ENCODE measurements at regions not wholly inside any gene's neighbourhood (a gene's known extent, or its start where the extent isn't known, plus 50 kb on each side); places are given as distances from the start of the nearest gene placed in this dataset.

DNA sequence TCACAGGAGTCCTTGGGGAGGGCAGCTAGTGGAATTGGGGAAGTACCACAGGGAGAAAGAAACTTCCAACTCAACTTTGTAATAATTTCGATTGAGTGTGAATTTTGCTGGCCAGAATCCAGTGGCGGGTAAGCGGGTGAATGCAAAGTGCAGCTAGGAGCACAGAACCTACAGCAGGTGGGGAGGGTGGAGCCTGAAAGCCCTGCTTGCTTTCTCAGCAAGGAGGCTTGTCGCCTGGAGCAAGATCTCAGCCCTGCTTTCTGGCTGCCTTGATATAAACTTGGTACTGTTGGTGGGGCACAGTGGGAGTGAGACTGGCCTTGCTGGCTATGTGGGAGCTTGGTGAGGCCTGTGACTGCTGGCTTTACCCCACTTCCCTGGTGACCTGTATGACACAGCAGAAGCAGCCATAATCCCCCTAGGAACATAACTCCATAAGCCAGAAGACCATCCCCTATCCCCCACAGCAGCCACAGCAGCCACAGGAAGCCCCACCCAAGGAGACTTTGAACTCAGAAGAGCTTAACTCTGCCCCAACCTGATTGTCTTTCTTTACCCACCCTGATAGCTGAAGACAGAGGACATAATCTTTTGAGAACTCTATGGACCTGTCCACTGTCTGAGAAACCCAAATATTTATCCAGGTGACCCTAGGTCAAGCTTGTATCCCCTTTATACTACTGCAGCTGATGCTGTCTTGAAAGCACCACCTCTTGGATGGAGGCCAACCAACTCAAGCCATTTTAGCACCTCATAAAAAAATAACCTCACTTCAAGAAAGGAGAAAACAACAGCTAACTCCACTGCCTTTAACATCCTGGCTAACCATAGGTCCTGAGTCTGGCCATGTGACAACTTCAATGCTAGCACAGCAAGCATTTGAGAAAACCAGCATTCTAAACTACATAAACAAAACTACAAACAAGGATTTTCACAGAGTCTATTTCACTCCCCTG lies 87.2 kb upstream of the PDE5A start:
- H3K9me2 ChIP-seq (ENCODE audit: insufficient read depth, low read length) = no peaks in the 10 kb centered on the region
- no TSS peak for BruUV-seq (replicated peaks)
- no peak overlapping the region for H3K4me2 ChIP-seq (ENCODE audit: low read length)
- TF ChIP-seq, protein P1, sequence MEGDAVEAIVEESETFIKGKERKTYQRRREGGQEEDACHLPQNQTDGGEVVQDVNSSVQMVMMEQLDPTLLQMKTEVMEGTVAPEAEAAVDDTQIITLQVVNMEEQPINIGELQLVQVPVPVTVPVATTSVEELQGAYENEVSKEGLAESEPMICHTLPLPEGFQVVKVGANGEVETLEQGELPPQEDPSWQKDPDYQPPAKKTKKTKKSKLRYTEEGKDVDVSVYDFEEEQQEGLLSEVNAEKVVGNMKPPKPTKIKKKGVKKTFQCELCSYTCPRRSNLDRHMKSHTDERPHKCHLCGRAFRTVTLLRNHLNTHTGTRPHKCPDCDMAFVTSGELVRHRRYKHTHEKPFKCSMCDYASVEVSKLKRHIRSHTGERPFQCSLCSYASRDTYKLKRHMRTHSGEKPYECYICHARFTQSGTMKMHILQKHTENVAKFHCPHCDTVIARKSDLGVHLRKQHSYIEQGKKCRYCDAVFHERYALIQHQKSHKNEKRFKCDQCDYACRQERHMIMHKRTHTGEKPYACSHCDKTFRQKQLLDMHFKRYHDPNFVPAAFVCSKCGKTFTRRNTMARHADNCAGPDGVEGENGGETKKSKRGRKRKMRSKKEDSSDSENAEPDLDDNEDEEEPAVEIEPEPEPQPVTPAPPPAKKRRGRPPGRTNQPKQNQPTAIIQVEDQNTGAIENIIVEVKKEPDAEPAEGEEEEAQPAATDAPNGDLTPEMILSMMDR (conservative IDR thresholded peaks at IDR 0.05; ENCODE audit: low read length) = no peak
- TF ChIP-seq EZH2phosphoT487 (IDR thresholded peaks at IDR 0.05; ENCODE audit: borderline replicate concordance, low read depth, low read length) = no peak
- no peaks in the 10 kb centered on the region for H3K36me3 ChIP-seq (ENCODE audit: insufficient read depth, low read length)
- intact Hi-C loops (cut with micrococcal nuclease; ENCODE audit: unreplicated experiment) = no loop called here
- no peak for DNase-seq (ENCODE audit: low spot score)
- no peak overlapping the region for H3K4me3 ChIP-seq (ENCODE audit: low read depth, low read length, poor library complexity, severe bottlenecking)
- no peaks in the 10 kb centered on the region for H3K4me1 ChIP-seq (ENCODE audit: insufficient read depth, low read length, poor library complexity, severe bottlenecking)
- no peaks in the 10 kb centered on the region for H3K9me3 ChIP-seq (ENCODE audit: low read length)
- H3K27ac ChIP-seq (ENCODE audit: low read depth, low read length, poor library complexity, severe bottlenecking) = no peak overlapping the region
- CTCF ChIA-PET (ENCODE audit: unreplicated experiment) = no interaction called here
- H2AFZ ChIP-seq (ENCODE audit: low read length) = no peak overlapping the region
- H4K20me1 ChIP-seq (ENCODE audit: insufficient read depth, low read length) = no peaks in the 10 kb centered on the region
- POLR2A ChIA-PET = interaction anchor here (1.2 kb wide), 1 partner anchor 23 kb away, joined by 3 read pairs; no protein-coding TSS in a partner anchor
- no peaks in the 10 kb centered on the region for H3K79me2 ChIP-seq (ENCODE audit: insufficient read depth, low read depth, low read length)

DNA sequence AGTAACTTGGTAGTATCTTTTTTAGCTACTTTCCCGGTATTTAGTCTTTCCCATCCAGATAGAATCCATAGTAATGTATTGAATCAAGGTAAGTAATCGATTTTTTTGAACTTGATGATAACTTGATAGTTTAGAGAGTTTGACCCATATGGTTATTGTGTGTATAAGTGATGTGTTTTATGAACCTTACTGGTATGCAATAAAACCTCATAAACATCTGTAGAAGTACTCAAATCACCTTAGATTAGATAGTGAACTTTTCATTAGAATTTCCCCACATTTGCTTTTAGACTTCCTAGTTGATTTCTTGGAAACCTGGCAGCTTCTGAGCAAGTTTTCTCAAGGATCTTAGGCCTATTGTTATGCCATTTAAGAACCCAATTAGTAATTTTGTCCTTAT lies 80.8 kb upstream of the PDE5A start:
- Histone ChIP-seq H3K27ac (ENCODE audit: low read depth, low read length, poor library complexity, severe bottlenecking) (no peak overlapping the region), H3K4me3 (ENCODE audit: low read depth, low read length, poor library complexity, severe bottlenecking) (no peak overlapping the region), H3K9me3 (ENCODE audit: low read length) (no peaks in the 10 kb centered on the region), H3K4me1 (ENCODE audit: insufficient read depth, low read length, poor library complexity, severe bottlenecking) (no peaks in the 10 kb centered on the region), H2AFZ (ENCODE audit: low read length) (no peak overlapping the region), H3K79me2 (ENCODE audit: insufficient read depth, low read depth, low read length) (no peaks in the 10 kb centered on the region), H3K4me2 (ENCODE audit: low read length) (no peak overlapping the region), H4K20me1 (ENCODE audit: insufficient read depth, low read length) (no peaks in the 10 kb centered on the region), H3K9me2 (ENCODE audit: insufficient read depth, low read length) (no peaks in the 10 kb centered on the region), H3K36me3 (ENCODE audit: insufficient read depth, low read length) (no peaks in the 10 kb centered on the region)
- intact Hi-C loops (cut with micrococcal nuclease; ENCODE audit: unreplicated experiment) = no loop called here
- POLR2A ChIA-PET = no interaction called here
- BruUV-seq (replicated peaks) = no TSS peak
- no peak for DNase-seq (ENCODE audit: low spot score)
- no peak for TF ChIP-seq EZH2phosphoT487 (IDR thresholded peaks at IDR 0.05; ENCODE audit: borderline replicate concordance, low read depth, low read length)
- TF ChIP-seq, protein P1 (conservative IDR thresholded peaks at IDR 0.05; ENCODE audit: low read length) = no peak
- CTCF ChIA-PET (ENCODE audit: unreplicated experiment) = no interaction called here

DNA sequence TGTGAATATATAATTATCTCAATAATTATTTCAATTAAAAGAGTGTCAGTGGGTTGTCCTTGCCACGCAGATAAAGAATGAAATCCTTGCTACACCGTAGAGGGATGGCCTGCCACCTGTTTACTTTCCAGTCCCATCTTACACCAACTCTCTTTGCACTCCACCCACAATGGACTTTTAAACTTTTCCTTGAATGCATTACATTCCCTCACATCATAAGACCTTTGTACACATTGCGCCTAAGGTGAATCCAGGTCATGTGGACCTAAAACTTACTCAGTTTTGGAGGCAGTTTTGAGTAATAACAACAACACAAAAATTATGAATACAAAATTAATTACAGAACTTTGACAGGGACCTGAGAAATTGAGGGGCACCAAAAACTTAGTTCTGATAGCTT lies 78.7 kb upstream of the PDE5A start:
- Histone ChIP-seq H2AFZ (ENCODE audit: low read length) (no peak overlapping the region), H3K27ac (ENCODE audit: low read depth, low read length, poor library complexity, severe bottlenecking) (no peak overlapping the region), H3K9me2 (ENCODE audit: insufficient read depth, low read length) (no peaks in the 10 kb centered on the region), H3K79me2 (ENCODE audit: insufficient read depth, low read depth, low read length) (no peaks in the 10 kb centered on the region), H3K36me3 (ENCODE audit: insufficient read depth, low read length) (no peaks in the 10 kb centered on the region), H3K4me2 (ENCODE audit: low read length) (no peak overlapping the region), H4K20me1 (ENCODE audit: insufficient read depth, low read length) (no peaks in the 10 kb centered on the region), H3K4me1 (ENCODE audit: insufficient read depth, low read length, poor library complexity, severe bottlenecking) (no peaks in the 10 kb centered on the region), H3K9me3 (ENCODE audit: low read length) (no peaks in the 10 kb centered on the region), H3K4me3 (ENCODE audit: low read depth, low read length, poor library complexity, severe bottlenecking) (no peak overlapping the region)
- no peak for TF ChIP-seq EZH2phosphoT487 (IDR thresholded peaks at IDR 0.05; ENCODE audit: borderline replicate concordance, low read depth, low read length)
- TF ChIP-seq, protein P1 (conservative IDR thresholded peaks at IDR 0.05; ENCODE audit: low read length) = no peak
- DNase-seq (ENCODE audit: low spot score) = no peak
- BruUV-seq (replicated peaks) = no TSS peak
- POLR2A ChIA-PET = interaction anchor here (1.2 kb wide), 1 partner anchor 15 kb away, joined by 3 read pairs; no protein-coding TSS in a partner anchor
- CTCF ChIA-PET (ENCODE audit: unreplicated experiment) = no interaction called here
- intact Hi-C loops (cut with micrococcal nuclease; ENCODE audit: unreplicated experiment) = no loop called here

All from OCI-LY7 (cell line).